ENCODE measurements at regions not wholly inside any gene's neighbourhood (a gene's known extent, or its start where the extent isn't known, plus 50 kb on each side); places are given as distances from the start of the nearest gene placed in this dataset.

GRCh38 chr4:20326977-20327376 is 75.3 kb downstream of the SLIT2 start:
- no peaks in the 10 kb centered on the region for H3K9me3 ChIP-seq
- 67 to 72% methylated on average over 2 of the region's 2 CpGs for WGBS, 2 donors
- TF ChIP-seq, protein P1, sequence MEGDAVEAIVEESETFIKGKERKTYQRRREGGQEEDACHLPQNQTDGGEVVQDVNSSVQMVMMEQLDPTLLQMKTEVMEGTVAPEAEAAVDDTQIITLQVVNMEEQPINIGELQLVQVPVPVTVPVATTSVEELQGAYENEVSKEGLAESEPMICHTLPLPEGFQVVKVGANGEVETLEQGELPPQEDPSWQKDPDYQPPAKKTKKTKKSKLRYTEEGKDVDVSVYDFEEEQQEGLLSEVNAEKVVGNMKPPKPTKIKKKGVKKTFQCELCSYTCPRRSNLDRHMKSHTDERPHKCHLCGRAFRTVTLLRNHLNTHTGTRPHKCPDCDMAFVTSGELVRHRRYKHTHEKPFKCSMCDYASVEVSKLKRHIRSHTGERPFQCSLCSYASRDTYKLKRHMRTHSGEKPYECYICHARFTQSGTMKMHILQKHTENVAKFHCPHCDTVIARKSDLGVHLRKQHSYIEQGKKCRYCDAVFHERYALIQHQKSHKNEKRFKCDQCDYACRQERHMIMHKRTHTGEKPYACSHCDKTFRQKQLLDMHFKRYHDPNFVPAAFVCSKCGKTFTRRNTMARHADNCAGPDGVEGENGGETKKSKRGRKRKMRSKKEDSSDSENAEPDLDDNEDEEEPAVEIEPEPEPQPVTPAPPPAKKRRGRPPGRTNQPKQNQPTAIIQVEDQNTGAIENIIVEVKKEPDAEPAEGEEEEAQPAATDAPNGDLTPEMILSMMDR (IDR thresholded peaks at IDR 0.05): no peak
- no peak for TF ChIP-seq POLR2A (IDR thresholded peaks at IDR 0.05)

DNA sequence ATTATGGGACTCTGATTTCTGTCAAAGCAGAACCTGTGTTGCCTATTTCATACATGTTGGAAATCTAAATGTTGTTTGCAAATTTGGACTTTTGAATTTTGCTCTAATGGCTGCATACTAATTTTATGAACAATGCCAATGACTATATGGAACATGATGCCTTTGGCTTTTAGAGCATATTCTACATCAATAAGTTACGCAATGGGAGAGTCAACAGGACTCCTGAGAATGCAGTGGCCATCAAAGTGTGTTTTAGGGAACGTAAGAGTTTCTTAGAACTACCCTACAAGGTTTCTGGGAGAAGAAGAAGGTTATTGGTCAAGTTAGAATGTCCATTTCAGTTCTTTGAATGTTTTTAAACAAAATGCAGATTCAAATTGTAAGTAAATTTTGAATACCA is 76.1 kb downstream of the SLIT2 start:
- no peaks in the 10 kb centered on the region for H3K9me3 ChIP-seq
- intact Hi-C loops (cut with DNase I): no loop called here
- no peak overlapping the region for H3K4me3 ChIP-seq
- H3K27ac ChIP-seq: no peak overlapping the region
- no peaks in the 10 kb centered on the region for H3K27me3 ChIP-seq
- no peak for DNase-seq
- 77 to 79% methylated on average over 2 of the region's 2 CpGs for WGBS, 2 donors
- H3K4me1 ChIP-seq: no peaks in the 10 kb centered on the region
- TF ChIP-seq, protein P1 (IDR thresholded peaks at IDR 0.05): no peak
- no peak for TF ChIP-seq POLR2A (IDR thresholded peaks at IDR 0.05)
- no peaks in the 10 kb centered on the region for H3K36me3 ChIP-seq

More at GRCh38 chr4:20326977-20327376, 75.3 kb downstream of the SLIT2 start:
- Histone ChIP-seq H3K36me3 (no peaks in the 10 kb centered on the region), H3K4me3 (no peak overlapping the region), H3K27me3 (no peaks in the 10 kb centered on the region), H3K4me1 (no peaks in the 10 kb centered on the region), H3K27ac (no peak overlapping the region)
- intact Hi-C loops (cut with DNase I): no loop called here
- DNase-seq: no peak

DNA sequence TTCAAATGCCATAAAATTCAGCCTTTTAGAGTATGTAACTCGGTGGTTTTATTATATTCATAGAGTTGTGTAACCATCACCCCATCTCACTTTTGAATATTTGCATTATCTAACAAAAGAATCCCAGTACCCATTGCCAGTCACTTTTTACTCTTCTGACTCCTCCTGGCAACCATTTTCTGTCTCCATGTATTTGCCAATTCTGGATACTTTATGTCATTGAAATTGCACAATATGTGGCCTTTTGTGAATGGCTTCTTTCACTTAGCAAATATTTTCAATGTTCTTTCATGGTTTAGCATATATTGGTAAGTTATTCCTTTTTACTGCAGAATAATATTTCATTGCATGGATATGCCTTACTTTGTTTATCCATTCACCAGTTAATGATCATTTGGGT is 79.9 kb downstream of the SLIT2 start:
- TF ChIP-seq POLR2A (IDR thresholded peaks at IDR 0.05): no peak
- TF ChIP-seq, protein P1 (IDR thresholded peaks at IDR 0.05): no peak
- intact Hi-C loops (cut with DNase I): no loop called here
- Histone ChIP-seq H3K36me3 (no peaks in the 10 kb centered on the region), H3K27me3 (no peaks in the 10 kb centered on the region), H3K4me3 (no peak overlapping the region), H3K9me3 (no peaks in the 10 kb centered on the region), H3K27ac (no peak overlapping the region), H3K4me1 (no peaks in the 10 kb centered on the region)
- 80 to 92% methylated on average over 1 of the region's 1 CpG for WGBS, 2 donors
- no peak for DNase-seq

- H3K4me1 ChIP-seq: no peaks in the 10 kb centered on the region
- H3K9me3 ChIP-seq: no peaks in the 10 kb centered on the region
- DNase-seq: no peak
- H3K4me3 ChIP-seq: no peak overlapping the region
- no peak overlapping the region for H3K27ac ChIP-seq
- TF ChIP-seq, protein P1 (IDR thresholded peaks at IDR 0.05): no peak
- TF ChIP-seq POLR2A (IDR thresholded peaks at IDR 0.05): no peak
- no peaks in the 10 kb centered on the region for H3K27me3 ChIP-seq
- intact Hi-C loops (cut with DNase I): no loop called here
- WGBS, 2 donors: 73 to 75% methylated on average over 3 of the region's 3 CpGs
- no peaks in the 10 kb centered on the region for H3K36me3 ChIP-seq
These were observed 81.5 kb downstream of the SLIT2 start for GRCh38 chr4:20333141-20333715.

DNA sequence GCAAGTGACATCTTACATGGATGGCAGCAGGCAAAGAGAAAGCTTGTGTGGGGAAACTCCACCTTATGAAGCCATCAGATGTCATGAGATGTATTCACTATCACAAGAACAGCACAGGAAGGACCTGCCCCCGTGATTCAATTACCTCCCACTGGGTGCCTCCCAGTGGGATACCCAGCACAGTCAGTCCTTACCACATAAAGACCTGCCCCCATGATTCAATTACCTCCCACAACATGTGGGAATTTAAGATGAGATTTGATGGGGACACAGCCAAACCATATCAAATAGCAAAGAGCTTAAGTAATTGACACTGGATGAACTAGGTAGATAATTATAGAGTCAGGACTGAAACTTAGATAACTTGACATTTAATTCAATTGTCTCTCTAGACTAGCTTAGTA is 85.6 kb downstream of the SLIT2 start:
- H3K9me3 ChIP-seq: no peaks in the 10 kb centered on the region
- intact Hi-C loops (cut with DNase I): no loop called here
- H3K27me3 ChIP-seq: no peaks in the 10 kb centered on the region
- TF ChIP-seq, protein P1 (IDR thresholded peaks at IDR 0.05): no peak
- no peak for TF ChIP-seq POLR2A (IDR thresholded peaks at IDR 0.05)
- H3K4me3 ChIP-seq: no peak overlapping the region
- H3K4me1 ChIP-seq: no peaks in the 10 kb centered on the region
- WGBS, 2 donors: 60 to 89% methylated on average over 1 of the region's 1 CpG
- H3K27ac ChIP-seq: no peak overlapping the region
- DNase-seq: no peak
- H3K36me3 ChIP-seq: no peaks in the 10 kb centered on the region
